Suprapubic skin (tissue), 3 donors: ENCODE measurements at regions not wholly inside any gene's neighbourhood (a gene's known extent, or its start where the extent isn't known, plus 50 kb on each side); places are given as distances from the start of the nearest gene placed in this dataset.
"Not testable (repeated sequence)": the region's sequence is repeated elsewhere in the genome, so short reads cannot be mapped to it uniquely, and the experiment has no call there.

Experiments
- CTCF ChIP-seq, 2 donors: fragments of 200-600 bp in 1 of 2; fragments of 450-650 bp in 1 of 2; sonication (generic) in 1 of 2; IDR thresholded peaks; one replicate each; pipeline ENCODE4 v1.5.1; 2016 to 2019; ENCODE audit warnings: antibody characterized with exemption in 2 of 2, mild to moderate bottlenecking in 1 of 2, moderate library complexity in 1 of 2
- POLR2AphosphoS5 ChIP-seq, 3 donors: sonication (generic); formaldehyde crosslinking; IDR thresholded peaks; one replicate each; pipeline ENCODE4 v1.6.1; 2017; ENCODE audit warnings: antibody characterized with exemption in 3 of 3

- not testable (repeated sequence) for TF ChIP-seq CTCF, POLR2AphosphoS5 (IDR thresholded peaks at IDR 0.05)
Observed at GRCh38 chr11:67803519-67803918, 129.1 kb upstream of the ALDH3B2 start.
